HCT116 (cell line): ENCODE measurements at regions not wholly inside any gene's neighbourhood (a gene's known extent, or its start where the extent isn't known, plus 50 kb on each side); places are given as distances from the start of the nearest gene placed in this dataset.

Source experiments
- ATAC-seq: fragments of 200-7000 bp; cut with Tn5 transposase; 2 replicates; pipeline ENCODE4 v1.9.1; 2020; ENCODE audit warnings: mild to moderate bottlenecking, moderate library complexity
- BruUV-seq: library from RNA; stranded (reverse); fragments of 400-500 nt; replicated peaks from 2 replicates; lab custom pipeline; 2021; lab: Mats Ljungman, UMichigan
- CTCF ChIA-PET: fragments of 300-600 bp; sonication (Branson Sonifier 250); formaldehyde crosslinking; loops from one replicate; lab custom pipeline; 2021; ENCODE audit warnings: antibody characterized with exemption; lab: Charles Lee
- POLR2A ChIA-PET: fragments of 300-600, 350-600 bp; sonication (Branson Sonifier 250); formaldehyde crosslinking; loops from one replicate; lab custom pipeline; 2021; ENCODE audit warnings: antibody characterized with exemption; lab: Charles Lee
- RAD21 ChIA-PET, 2 experiments: fragments of 300-600 bp; sonication (Branson Sonifier 250); formaldehyde crosslinking; loops; one replicate each; lab custom pipeline; 2023; ENCODE audit warnings: low total read pairs in 2 of 2; ENCODE audit not compliant: uncharacterized antibody in 2 of 2, unreplicated experiment in 2 of 2, low non-redundant PET in 1 of 2; lab: Charles Lee
- DNase-seq: peaks from one replicate; pipeline ENCODE4 v3.0.0-alpha.2; 2010; ENCODE audit warnings: low read depth, low spot score
- H2AFZ ChIP-seq: fragments of 200-600 bp; shearing (Covaris generic), sonication (generic); 2 replicates; pipeline ENCODE4 v1.6.1; 2017; ENCODE audit warnings: low read depth, mixed run types, mixed read lengths, antibody characterized with exemption, low read length; ENCODE audit not compliant: poor library complexity, severe bottlenecking
- H3K27ac ChIP-seq: 2 replicates; pipeline ENCODE4 v1.5.1; 2012; ENCODE audit warnings: low read depth, low read length
- H3K27me3 ChIP-seq: fragments of 200-600 bp; sonication (generic); 2 replicates; pipeline ENCODE4 v1.6.1; 2016; ENCODE audit warnings: mixed run types, low read length, mixed read lengths; ENCODE audit not compliant: insufficient read depth
- H3K36me3 ChIP-seq, 2 experiments: fragments of 200-500 bp in 1 of 2; fragments of 200-600 bp in 1 of 2; sonication (Bioruptor generic) in 1 of 2; sonication (generic) in 1 of 2; 2 replicates each; pipeline versions ENCODE4 v1.5.1 to v1.6.1; 2014 to 2016; ENCODE audit warnings: low read length in 2 of 2, inconsistent platforms in 1 of 2, mixed read lengths in 1 of 2, mixed run types in 1 of 2; ENCODE audit not compliant: insufficient read depth in 2 of 2, control insufficient read depth in 1 of 2
- H3K4me1 ChIP-seq, 2 experiments: fragments of 200-600 bp in 1 of 2; sonication (generic) in 1 of 2; 2 replicates each; pipeline versions ENCODE4 v1.5.1 to v1.6.1; 2012 to 2017; ENCODE audit warnings: low read length in 2 of 2, inconsistent platforms in 1 of 2, mild to moderate bottlenecking in 1 of 2, mixed read lengths in 1 of 2, mixed run types in 1 of 2, moderate library complexity in 1 of 2; ENCODE audit not compliant: insufficient read depth in 2 of 2, control insufficient read depth in 1 of 2
- H3K4me2 ChIP-seq: fragments of 200-600 bp; sonication (generic); 2 replicates; pipeline ENCODE4 v1.6.1; 2017; ENCODE audit warnings: mixed run types, low read length, mixed read lengths
- H3K4me3 ChIP-seq, 2 experiments: fragments of 200-600 bp in 1 of 2; sonication (generic) in 1 of 2; replicated peaks in 1 of 2; 2 replicates each; pipeline ENCODE4 v1.5.1; 2011 to 2016; ENCODE audit warnings: low read length in 2 of 2, control low read depth in 1 of 2, low read depth in 1 of 2, mild to moderate bottlenecking in 1 of 2, mixed read lengths in 1 of 2, mixed run types in 1 of 2
- H3K79me2 ChIP-seq: fragments of 200-600 bp; sonication (generic); 2 replicates; pipeline ENCODE4 v1.6.1; 2017; ENCODE audit warnings: mild to moderate bottlenecking, mixed run types, low read length, moderate library complexity, mixed read lengths; ENCODE audit not compliant: insufficient read depth
- H3K9ac ChIP-seq: fragments of 200-600 bp; sonication (generic); 2 replicates; pipeline ENCODE4 v1.6.1; 2016; ENCODE audit warnings: low read length, mixed read lengths
- H3K9me2 ChIP-seq: fragments of 200-600 bp; sonication (generic), shearing (Covaris generic); 2 replicates; pipeline ENCODE4 v1.6.1; 2017; ENCODE audit warnings: mixed run types, mild to moderate bottlenecking, moderate library complexity; ENCODE audit not compliant: insufficient read depth
- H3K9me3 ChIP-seq, 2 experiments: fragments of 200-500 bp in 1 of 2; fragments of 200-600 bp in 1 of 2; sonication (Bioruptor generic) in 1 of 2; sonication (generic) in 1 of 2; 2 replicates each; pipeline ENCODE4 v1.6.1; 2014 to 2017; ENCODE audit warnings: low read length in 2 of 2, mixed read lengths in 2 of 2, inconsistent platforms in 1 of 2, low read depth in 1 of 2, mild to moderate bottlenecking in 1 of 2, mixed run types in 1 of 2, moderate library complexity in 1 of 2; ENCODE audit not compliant: control insufficient read depth in 1 of 2, insufficient read depth in 1 of 2
- H4K20me1 ChIP-seq: fragments of 200-600 bp; sonication (generic), shearing (Covaris generic); 2 replicates; pipeline ENCODE4 v1.6.1; 2017; ENCODE audit warnings: mixed run types, mild to moderate bottlenecking, moderate library complexity; ENCODE audit not compliant: insufficient read depth
- CEBPB ChIP-seq: IDR thresholded peaks from 2 replicates; pipeline ENCODE4 v1.6.1; 2012; ENCODE audit warnings: low read depth
- CTCF ChIP-seq, 3 experiments: fragments of 200-600 bp in 1 of 3; sonication (generic) in 1 of 3; IDR thresholded peaks in 2 of 3; conservative IDR thresholded peaks in 1 of 3; 2 replicates each; pipeline ENCODE4 v1.5.1; 2012 to 2017; ENCODE audit warnings: low read depth in 2 of 3, low read length in 2 of 3, antibody characterized with exemption in 1 of 3, borderline replicate concordance in 1 of 3, control low read depth in 1 of 3, mild to moderate bottlenecking in 1 of 3, mixed read lengths in 1 of 3, mixed run types in 1 of 3, moderate library complexity in 1 of 3; ENCODE audit not compliant: insufficient read depth in 1 of 3
- ELF1 ChIP-seq: IDR thresholded peaks from 2 replicates; pipeline ENCODE4 v1.6.1; 2012; ENCODE audit warnings: low read depth, borderline replicate concordance
- EZH2 ChIP-seq: fragments of 200-600 bp; sonication (generic); IDR thresholded peaks from 2 replicates; pipeline ENCODE4 v1.6.1; 2017; ENCODE audit warnings: antibody characterized with exemption, mixed run types
- POLR2A ChIP-seq: IDR thresholded peaks from 2 replicates; pipeline ENCODE4 v1.7.0; 2011; ENCODE audit warnings: borderline replicate concordance; ENCODE audit not compliant: insufficient read depth, insufficient read length; ENCODE audit errors: extremely low read depth
- POLR2AphosphoS5 ChIP-seq: IDR thresholded peaks from 2 replicates; pipeline ENCODE4 v1.6.1; 2011; ENCODE audit warnings: mild to moderate bottlenecking, low read depth, low read length, moderate library complexity
- SIN3A ChIP-seq: IDR thresholded peaks from 2 replicates; pipeline ENCODE4 v1.6.1; 2012; ENCODE audit warnings: low read depth
- SP1 ChIP-seq: IDR thresholded peaks from 2 replicates; pipeline ENCODE4 v1.6.1; 2012; ENCODE audit warnings: low read depth
- YY1 ChIP-seq: IDR thresholded peaks from 2 replicates; pipeline ENCODE4 v1.6.1; 2011; ENCODE audit warnings: low read length, low read depth, moderate library complexity, mild to moderate bottlenecking; ENCODE audit not compliant: insufficient replicate concordance; ENCODE audit errors: extremely low read depth
- intact Hi-C: fragments of 100-400 bp; cut with micrococcal nuclease; formaldehyde crosslinking; loops from 2 replicates; pipeline ENCODE4 v1.10.0; 2022

- H3K36me3 ChIP-seq, result no peaks in the 10 kb centered on the region
- intact Hi-C loops, result no loop called here
- no TSS peak for BruUV-seq
- no peaks in the 10 kb centered on the region for H4K20me1 ChIP-seq
- H3K4me2 ChIP-seq, result no peak overlapping the region
- H3K79me2 ChIP-seq, result no peaks in the 10 kb centered on the region
- no peak overlapping the region for H3K9ac ChIP-seq
- H3K4me1 ChIP-seq, result no peaks in the 10 kb centered on the region
- ChIA-PET CTCF (no interaction called here), RAD21 (no interaction called here), POLR2A (no interaction called here)
- H3K27ac ChIP-seq, result no peak overlapping the region
- TF ChIP-seq ELF1 (no peak), YY1 (no peak)
- H2AFZ ChIP-seq, result no peak overlapping the region
- H3K27me3 ChIP-seq, result no peaks in the 10 kb centered on the region
- ATAC-seq (no peak), DNase-seq (no peak)
- no peak overlapping the region for H3K4me3 ChIP-seq
- no peaks in the 10 kb centered on the region for H3K9me2 ChIP-seq
- H3K9me3 ChIP-seq, result no peaks in the 10 kb centered on the region
These were observed 401.0 kb downstream of the BTG1 start for GRCh38 chr12:91744597-91744996.

GRCh38 chr12:91743704-91744321 is 401.8 kb downstream of the BTG1 start:
- Histone ChIP-seq H3K36me3 (no peaks in the 10 kb centered on the region), H3K4me2 (no peak overlapping the region), H3K9me2 (no peaks in the 10 kb centered on the region), H3K27ac (no peak overlapping the region), H2AFZ (no peak overlapping the region), H3K9me3 (no peaks in the 10 kb centered on the region), H4K20me1 (no peaks in the 10 kb centered on the region), H3K79me2 (no peaks in the 10 kb centered on the region), H3K9ac (no peak overlapping the region), H3K27me3 (no peaks in the 10 kb centered on the region), H3K4me1 (no peaks in the 10 kb centered on the region), H3K4me3 (no peak overlapping the region)
- no peak for DNase-seq
- ChIA-PET RAD21 (no interaction called here), CTCF (no interaction called here), POLR2A (no interaction called here)
- BruUV-seq, result no TSS peak
- no peak for TF ChIP-seq CTCF (IDR thresholded peaks at IDR 0.05 in 2 of 3, conservative IDR thresholded peaks at IDR 0.05 in 1 of 3; ENCODE audit: borderline replicate concordance in 1 of 3, insufficient read depth in 1 of 3, low read depth in 2 of 3, low read length in 2 of 3)
- no peak for TF ChIP-seq SP1
- no peak for TF ChIP-seq SIN3A
- TF ChIP-seq YY1, result no peak
- TF ChIP-seq CEBPB, result no peak
- TF ChIP-seq EZH2, result no peak
- TF ChIP-seq POLR2AphosphoS5, result no peak
- TF ChIP-seq POLR2A, result no peak
- ATAC-seq, result no peak
- intact Hi-C loops, result no loop called here
